ENCODE measurements at regions not wholly inside any gene's neighbourhood (a gene's known extent, or its start where the extent isn't known, plus 50 kb on each side); places are given as distances from the start of the nearest gene placed in this dataset.

GRCh38 chr5:118243068-118243467 lies 745.3 kb downstream of the DTWD2 start:
- no peak for DNase-seq
- H3K4me3 ChIP-seq: no peak overlapping the region
- intact Hi-C loops (cut with DNase I; ENCODE audit: low total_unique reads): no loop called here
- H3K27me3 ChIP-seq: no peaks in the 10 kb centered on the region
- no peaks in the 10 kb centered on the region for H3K4me1 ChIP-seq
- no peaks in the 10 kb centered on the region for H3K36me3 ChIP-seq
- H3K9me3 ChIP-seq: peaks cover 2 to 10% (median 7%) of the 10 kb centered on the region in 4 donors
- H3K27ac ChIP-seq: no peak overlapping the region
- TF ChIP-seq POLR2A (IDR thresholded peaks at IDR 0.05): no peak
- no peak for TF ChIP-seq EP300 (IDR thresholded peaks at IDR 0.05)
- TF ChIP-seq CTCF (IDR thresholded peaks at IDR 0.05): no peak
- TF ChIP-seq POLR2AphosphoS5 (IDR thresholded peaks at IDR 0.05): no peak

GRCh38 chr5:118236108-118236849 lies 752.1 kb downstream of the DTWD2 start:
- Histone ChIP-seq H3K4me1 (no peaks in the 10 kb centered on the region), H3K36me3 (no peaks in the 10 kb centered on the region), H3K27ac (no peak overlapping the region), H3K4me3 (no peak overlapping the region), H3K9me3 (no peaks in the 10 kb centered on the region), H3K27me3 (no peaks in the 10 kb centered on the region)
- DNase-seq: no peak
- TF ChIP-seq POLR2A (IDR thresholded peaks at IDR 0.05) (no peak), CTCF (IDR thresholded peaks at IDR 0.05) (no peak), POLR2AphosphoS5 (IDR thresholded peaks at IDR 0.05) (no peak), EP300 (IDR thresholded peaks at IDR 0.05) (no peak)
- WGBS, 5 donors: 79 to 93% (median 89%) methylated on average over 2 of the region's 2 CpGs
- intact Hi-C loops (cut with DNase I; ENCODE audit: low total_unique reads): no loop called here

GRCh38 chr5:118233606-118234005 lies 754.7 kb downstream of the DTWD2 start:
- H3K36me3 ChIP-seq: no peaks in the 10 kb centered on the region
- 68 to 73% (median 71%) methylated on average over 4 of the region's 4 CpGs for WGBS, 5 donors
- H3K27me3 ChIP-seq: no peaks in the 10 kb centered on the region
- H3K4me3 ChIP-seq: no peak overlapping the region
- H3K4me1 ChIP-seq: no peaks in the 10 kb centered on the region
- H3K27ac ChIP-seq: no peak overlapping the region
- H3K9me3 ChIP-seq: no peaks in the 10 kb centered on the region
- DNase-seq: no peak
- TF ChIP-seq POLR2AphosphoS5 (IDR thresholded peaks at IDR 0.05) (no peak), CTCF (IDR thresholded peaks at IDR 0.05) (no peak), EP300 (IDR thresholded peaks at IDR 0.05) (no peak), POLR2A (IDR thresholded peaks at IDR 0.05) (no peak)
- intact Hi-C loops (cut with DNase I; ENCODE audit: low total_unique reads): no loop called here

GRCh38 chr5:118228489-118228888 lies 759.9 kb downstream of the DTWD2 start:
- TF ChIP-seq EP300 (IDR thresholded peaks at IDR 0.05) (no peak), CTCF (IDR thresholded peaks at IDR 0.05) (no peak), POLR2AphosphoS5 (IDR thresholded peaks at IDR 0.05) (no peak), POLR2A (IDR thresholded peaks at IDR 0.05) (no peak)
- no peaks in the 10 kb centered on the region for H3K9me3 ChIP-seq
- no peaks in the 10 kb centered on the region for H3K36me3 ChIP-seq
- H3K4me3 ChIP-seq: no peak overlapping the region
- intact Hi-C loops (cut with DNase I; ENCODE audit: low total_unique reads): no loop called here
- DNase-seq: no peak
- H3K4me1 ChIP-seq: no peaks in the 10 kb centered on the region
- no peaks in the 10 kb centered on the region for H3K27me3 ChIP-seq
- no peak overlapping the region for H3K27ac ChIP-seq
- WGBS, 5 donors: 67 to 79% (median 73%) methylated on average over 2 of the region's 2 CpGs
